RPMI8226 (cell line): ENCODE measurements at regions not wholly inside any gene's neighbourhood (a gene's known extent, or its start where the extent isn't known, plus 50 kb on each side); places are given as distances from the start of the nearest gene placed in this dataset.

ENCODE experiments used
- DNase-seq: peaks from one replicate; pipeline ENCODE4 v3.0.0-alpha.2; 2015

DNA sequence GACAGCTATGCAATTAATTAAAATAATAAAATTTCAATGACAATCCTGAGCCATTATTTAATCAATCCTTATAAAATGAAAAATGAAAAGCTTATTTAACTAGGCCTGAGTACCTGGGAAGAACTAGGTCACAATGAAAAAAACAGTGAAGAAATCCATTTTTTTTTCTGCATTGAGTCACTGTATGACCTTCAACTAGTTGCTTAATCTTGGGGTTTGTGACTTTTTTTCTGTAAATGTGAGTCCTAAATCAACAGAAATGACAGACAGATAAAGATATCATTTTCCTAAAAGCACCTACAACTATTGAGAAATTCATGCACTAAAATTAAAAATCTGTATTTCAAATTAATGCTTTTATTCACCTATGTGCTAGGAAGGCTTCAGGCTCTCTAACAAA, 96.8 kb downstream of the TMEM26 start:
- DNase-seq, result no peak

DNA sequence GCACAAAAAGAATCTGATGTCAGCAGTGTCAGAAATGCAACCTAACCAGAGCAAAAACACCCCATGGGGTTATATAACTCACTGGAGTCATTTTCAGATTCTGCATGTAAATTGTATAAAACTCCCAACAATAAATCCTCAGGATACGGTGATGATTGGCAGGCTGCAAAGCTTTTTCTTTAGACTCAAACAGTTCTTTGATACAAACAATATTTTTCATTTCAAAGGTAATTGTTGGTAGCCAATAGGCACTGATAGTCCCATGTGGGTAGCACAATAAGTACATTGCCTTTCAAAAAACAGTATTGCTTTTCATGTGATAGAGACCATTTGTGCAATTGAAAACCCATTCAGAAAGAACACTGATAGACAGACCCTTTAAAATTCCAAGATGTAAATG, 98.0 kb downstream of the TMEM26 start:
- no peak for DNase-seq

DNA sequence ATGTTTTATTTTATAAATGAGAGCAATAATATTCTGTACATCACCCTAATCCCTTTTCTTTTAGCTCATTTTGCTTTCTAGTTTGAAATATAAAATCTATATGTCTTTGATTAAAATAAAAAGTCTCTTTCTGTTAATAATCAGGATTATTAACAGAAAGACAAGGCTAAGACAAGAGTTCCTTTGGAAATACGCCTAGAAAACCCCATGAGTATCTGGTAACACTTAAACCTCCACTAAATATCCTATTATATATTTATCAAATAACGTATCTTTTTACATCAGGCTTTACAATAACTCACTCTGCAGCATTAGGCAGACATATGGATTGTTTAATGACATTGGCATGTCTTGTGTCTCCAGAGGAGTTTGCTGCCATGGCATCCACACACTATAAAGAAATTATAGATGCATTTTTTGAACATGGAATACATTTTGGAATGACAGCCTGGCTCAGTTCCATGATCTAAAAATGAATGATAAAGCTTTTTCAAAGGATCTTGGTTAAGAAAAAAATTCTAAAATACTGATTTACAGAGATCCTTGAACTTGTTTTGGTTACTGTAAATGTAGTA, 98.7 kb downstream of the TMEM26 start:
- no peak for DNase-seq

DNA sequence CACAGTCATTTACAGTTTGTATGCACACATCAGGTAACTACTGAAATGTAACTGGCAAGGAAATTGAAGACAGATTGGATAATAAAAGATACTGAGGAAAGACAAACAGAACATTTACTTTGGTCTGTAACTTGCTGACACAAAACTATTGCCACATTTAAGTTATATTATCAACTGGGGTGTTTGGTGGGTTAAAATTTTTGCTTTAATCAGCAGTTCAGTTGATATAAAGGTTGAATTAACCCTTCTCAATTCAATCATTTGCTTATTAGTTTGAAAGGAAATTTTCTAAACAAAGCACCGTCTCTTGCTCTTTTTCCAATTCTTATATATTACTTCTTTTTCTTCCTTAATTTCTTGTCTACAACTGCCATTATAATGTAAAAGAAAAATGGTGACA, 102.4 kb downstream of the TMEM26 start:
- no peak for DNase-seq

DNA sequence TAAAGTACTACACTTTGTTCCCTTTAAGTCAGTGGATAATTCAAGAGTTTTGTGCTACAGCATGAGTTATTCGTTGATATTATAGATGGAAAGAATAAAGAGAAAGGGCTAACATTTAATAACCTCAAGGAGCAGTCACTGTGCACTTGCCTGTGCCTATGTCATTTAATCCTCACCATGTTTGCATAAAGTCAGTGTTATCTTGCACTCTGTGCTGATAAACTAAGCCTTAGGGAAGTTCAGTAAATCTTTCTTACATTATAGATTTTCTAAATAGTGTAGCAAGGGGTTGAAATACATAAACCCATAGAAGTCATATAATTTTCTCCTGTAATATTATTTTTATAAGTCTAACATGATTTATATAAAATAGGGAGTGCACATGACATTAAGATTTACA, 103.1 kb downstream of the TMEM26 start:
- DNase-seq, result no peak

DNA sequence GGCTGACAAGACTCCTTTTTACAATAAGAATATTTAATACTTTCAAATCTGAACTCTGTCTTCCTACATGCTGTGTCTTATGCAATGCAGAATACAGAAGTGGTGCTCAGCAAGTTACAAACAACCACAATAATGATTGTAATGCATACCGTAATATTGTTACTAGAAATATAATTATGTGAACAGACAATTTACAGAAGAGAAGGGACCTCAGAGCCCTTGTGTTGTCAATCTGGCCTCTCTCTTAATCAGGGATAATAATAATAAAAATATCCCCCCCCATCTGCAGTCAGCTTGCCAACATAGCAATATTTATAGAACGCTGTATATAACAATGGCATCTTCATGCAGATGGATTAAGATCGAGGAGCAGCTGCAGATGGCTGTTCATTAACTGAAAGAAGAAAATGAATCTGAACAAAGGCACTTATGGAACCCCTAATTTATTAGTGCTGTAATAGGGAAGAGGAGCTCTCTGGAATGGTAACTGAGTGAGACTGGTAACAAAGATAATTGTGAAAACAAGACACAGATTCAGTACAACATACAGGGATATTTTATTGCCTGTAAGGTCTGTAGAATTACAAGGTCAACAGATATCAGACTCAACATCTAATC, 106.3 kb downstream of the TMEM26 start:
- DNase-seq, result no peak

DNA sequence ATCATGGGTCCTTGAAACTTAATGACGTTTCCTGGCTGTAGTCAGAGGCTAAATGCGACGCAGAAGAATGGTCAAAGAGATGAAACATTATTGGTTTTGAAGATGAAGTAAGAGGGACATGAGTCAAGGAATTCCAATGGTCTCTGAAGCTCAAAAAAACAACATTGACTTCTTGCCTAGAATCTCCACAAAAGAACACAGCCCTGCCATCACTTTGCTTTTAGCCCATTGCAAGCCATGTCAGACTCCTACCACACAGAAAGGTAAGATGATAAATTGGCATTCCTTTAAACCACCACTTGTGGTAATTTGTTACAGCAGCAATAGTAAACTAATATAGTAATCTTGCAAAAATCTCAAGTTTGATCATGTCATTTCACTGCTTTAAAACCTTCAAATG, 109.4 kb downstream of the TMEM26 start:
- no peak for DNase-seq

DNA sequence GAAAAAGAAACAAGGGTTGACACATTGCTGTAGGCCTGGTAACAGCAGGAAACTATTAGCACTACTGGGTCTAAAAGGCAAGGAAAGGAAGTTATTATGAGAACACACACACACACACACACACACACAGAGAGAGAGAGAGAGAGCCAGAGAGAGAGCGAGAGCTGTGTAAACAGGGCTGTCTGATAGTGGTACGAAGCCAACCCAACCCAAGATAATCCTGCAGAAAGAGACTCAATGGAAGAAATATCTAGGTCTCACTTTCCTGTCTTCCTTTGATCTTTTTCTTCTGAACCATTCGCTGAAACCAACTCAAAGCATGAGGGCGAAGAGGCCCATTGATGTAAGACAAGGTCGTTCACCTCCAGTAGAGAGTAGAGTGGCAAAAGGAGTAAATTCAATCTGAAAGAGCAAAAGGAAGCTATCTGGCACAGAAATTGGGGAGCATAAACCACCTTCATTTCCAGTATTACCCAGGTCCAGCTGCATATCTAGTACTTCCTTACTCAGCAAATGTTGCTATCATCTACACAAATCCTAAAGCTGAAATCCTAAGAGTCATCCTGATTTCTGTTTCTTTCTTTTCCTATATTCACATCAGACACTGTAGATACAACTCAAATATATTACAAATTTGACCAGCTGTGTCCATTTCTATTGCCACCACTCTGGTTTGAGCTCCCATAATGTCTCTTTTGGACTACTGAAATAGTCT, 110.2 kb downstream of the TMEM26 start:
- no peak for DNase-seq

DNA sequence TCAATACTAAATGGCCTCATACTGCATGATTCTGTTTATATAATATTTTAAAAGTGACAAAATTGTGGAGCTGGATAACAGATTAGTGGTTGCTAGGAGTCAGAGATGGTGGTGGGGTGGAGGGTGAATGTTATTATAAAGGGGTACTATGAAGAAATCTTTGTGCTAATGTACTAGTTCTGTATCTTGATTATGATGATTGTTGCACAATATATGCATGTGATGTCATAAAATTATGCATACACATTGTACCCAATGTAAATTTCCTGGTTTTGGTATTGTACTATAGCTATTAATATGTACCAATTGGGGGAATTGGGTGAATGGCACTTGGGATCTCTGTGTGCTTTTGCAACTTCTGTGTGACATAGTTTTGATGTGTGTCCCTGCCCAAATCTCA, 112.2 kb downstream of the TMEM26 start:
- DNase-seq, result no peak

DNA sequence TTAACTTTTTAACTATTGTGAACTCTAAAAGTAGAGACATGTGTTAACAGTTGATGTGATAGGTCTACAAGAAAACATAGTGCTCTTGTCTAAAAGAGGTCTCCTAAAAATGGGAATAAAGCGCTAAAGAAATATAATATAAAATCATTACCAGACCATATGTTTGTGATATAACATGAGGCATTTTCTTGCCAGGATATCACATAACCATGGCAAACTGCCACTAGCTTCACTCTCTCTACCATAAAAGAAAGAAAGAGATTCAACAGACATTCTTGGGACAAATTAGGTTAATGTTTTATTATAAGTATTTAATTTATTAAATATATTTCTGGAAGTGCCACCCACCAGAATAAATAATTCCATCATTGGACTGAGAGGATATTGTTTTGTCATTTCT, 115.0 kb downstream of the TMEM26 start:
- no peak for DNase-seq

DNA sequence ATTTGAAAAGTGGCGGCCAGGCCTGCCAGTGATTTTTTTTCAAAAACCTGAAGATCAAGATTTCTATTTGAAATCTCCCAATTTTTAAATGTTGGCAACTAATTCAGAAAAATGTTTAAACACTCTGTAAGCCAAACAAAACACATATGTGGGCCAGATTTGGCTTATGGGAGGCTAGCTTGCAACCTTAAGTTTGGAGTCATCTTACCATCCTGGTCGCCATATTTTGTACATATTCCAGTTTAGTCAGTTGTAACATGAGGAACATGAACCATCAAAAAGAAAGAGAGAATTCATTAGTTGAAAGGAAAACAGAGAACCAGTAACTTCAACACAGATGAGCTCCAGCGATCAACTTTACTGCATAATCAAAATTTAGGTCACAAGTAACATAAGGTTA, 115.4 kb downstream of the TMEM26 start:
- no peak for DNase-seq

DNA sequence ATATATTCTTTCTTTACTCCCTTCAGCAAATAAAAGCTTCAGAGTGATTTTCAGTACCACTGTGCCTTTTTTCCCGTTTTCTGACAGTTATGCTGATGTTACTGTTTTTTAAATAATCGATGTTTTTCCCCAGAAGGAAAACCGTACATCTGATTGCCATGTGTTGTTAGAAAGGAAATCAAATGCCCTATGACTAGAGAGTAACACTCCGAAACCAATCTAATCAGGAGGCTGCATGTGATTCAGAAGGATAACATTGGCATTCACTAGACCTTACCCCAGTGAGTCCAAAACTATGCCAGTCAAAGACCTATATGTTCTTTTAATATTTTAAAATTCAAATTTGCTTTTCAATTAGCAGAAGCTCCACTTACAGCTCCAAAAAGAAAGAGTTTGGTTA, 116.3 kb downstream of the TMEM26 start:
- no peak for DNase-seq

DNA sequence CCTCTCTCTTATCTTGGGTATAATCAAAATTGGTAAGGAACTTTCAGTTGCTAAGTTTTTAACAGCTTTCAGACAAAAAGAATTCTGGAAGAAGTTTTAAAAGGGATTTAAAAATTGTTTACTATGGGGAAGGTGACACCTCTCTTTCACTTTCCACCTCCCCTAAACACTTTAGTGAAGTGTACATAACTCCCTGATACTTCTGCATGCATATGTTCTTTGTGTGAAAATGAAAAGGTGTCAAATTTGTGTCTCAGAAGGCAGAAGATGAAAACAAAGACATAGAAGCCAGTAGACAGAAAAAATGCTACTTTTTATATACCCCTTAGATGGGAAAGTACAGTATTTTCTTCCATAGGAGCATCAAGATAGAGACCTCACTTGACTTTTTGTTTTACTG, 117.8 kb downstream of the TMEM26 start:
- DNase-seq, result no peak

DNA sequence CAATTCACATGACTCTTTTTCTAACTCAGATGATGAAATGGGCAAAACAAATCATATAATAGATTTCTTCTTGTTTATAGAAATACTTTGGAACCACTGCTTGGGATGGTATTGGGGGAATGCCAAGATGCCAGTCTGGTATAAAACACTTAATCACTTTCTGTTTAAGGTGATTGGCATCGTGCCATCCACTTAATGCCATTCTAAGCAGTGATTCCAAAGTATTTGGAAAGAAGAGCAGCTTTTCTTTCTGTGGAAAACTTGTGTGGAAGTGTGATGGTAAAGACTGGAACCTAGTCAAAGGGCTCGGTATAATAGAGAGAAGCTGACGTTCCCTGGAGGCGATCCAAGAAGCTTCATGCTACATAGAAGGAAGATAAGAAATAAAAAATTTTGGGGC, 120.6 kb downstream of the TMEM26 start:
- no peak for DNase-seq

DNA sequence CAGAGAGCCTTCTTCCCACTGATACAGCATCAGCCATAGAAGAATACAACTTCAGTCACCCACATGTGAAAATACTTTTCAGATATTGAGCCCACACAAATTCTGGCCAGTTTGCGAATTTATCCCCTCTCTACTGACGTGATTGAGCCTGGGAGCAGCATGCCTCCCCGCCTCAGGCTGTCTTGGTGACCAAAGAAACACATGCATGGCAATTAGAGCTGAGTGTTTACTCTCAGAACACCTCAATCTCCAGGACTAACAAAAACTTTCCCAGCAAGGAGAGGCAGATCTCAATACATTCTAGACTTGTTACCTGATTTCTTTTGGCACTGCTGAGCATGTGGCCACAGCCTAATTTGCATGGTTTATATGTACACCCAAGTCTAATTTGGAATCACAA, 122.5 kb downstream of the TMEM26 start:
- no peak for DNase-seq

DNA sequence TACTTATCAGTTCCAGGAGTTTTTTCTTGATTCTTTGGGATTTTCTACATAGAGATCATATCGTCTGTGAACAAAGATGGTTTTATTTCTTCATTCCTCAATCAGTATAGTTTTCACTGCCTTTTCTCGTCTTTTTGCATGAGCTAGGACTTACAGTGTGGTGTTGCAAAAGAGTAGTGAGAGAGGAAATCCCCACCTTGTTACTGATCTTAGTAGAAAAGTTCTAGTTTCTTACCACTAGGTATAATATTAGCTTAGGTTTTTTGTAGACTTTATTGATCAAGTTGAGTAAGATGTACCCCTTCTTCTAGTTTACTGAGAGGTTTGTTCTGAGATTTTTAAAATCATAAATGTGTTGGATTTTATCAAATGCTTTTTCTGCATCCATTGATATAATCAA, 123.3 kb downstream of the TMEM26 start:
- no peak for DNase-seq

DNA sequence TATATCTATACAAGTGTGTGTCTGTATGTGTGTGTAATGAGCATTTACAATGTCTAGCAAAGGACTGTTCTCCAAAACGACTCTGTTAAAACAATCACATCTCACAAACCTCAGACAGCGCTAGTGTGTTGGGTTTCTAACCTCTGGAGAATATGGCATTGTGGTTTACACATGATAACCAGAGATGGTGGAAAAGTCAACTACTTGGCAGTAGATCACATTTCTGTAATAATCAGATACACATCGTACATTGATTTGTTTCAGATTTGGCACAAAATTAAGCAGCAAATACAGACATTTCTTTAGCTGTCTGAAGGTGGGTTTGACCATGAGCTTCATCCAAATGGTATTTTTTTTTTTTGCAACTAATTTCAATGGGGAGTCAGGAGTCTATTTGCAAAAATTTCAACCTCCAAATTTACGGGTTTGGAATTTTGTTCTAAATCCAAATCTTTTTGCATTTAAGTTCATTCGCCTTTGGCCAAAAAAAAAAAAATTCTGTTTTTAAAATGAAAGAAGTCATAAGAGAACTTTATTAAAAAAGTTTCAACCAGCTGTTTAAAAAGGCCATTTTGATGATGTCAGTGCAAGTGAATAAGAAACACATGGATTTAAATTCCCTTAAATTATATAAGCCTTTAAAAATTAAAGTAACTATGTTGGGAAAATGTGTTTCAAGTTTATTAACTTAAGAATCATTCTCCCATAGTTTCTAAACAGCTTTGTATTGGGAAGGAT, 127.8 kb downstream of the TMEM26 start:
- no peak for DNase-seq

DNA sequence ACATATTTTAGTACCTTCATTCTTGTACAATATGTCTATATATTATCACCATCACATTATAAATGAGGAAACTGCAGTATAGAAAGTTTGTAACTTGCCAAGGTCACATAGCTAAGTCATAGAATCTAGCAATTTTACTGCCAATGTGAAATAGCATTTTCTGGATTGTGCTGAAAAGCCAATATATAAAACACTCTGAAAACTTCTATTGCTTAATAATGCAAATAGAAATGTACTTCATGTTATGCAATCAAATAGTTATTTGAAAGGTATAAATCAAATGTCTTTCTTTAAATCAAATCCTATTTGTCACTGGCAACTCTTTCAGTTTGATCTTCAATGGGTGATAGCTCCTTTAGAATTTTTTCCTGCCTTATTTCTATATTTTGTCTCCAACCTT, 129.5 kb downstream of the TMEM26 start:
- DNase-seq, result no peak

DNA sequence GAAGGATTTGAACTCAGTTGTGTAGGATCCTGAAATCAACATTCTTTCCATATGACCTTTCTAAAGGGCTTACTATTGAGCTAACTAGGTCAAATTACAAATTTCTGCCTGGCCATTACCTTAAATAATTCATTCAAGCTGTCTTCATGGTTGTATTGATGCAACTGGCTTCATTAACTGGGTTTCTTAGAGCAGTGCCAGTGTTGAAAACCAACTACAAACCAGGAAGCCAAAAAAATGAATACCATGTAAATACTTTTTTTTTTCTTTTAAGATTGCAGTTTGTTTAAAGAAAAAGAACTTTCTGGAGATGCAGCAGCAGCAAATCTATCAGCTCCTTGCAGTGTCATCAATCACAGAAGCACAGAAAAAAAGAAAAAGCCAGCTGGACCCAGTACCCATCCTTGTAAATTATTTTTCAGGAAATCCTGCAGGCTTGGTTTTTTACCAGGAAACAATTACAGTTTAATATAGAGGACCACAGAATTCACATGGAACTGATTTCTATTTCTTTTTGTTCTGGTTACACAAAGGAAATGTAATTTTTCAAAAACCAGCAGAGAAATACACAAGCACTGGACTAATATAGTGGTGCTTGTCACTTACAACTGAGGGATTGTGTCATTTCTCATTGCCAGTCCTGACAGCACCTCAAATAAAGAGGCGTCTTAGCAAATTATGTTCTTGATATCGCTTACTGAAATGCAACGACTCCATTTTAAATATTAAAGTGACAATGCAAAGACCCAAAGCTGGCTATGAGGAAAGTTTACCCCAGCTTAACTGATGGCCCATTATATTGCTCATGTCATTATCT, 131.9 kb downstream of the TMEM26 start:
- DNase-seq, result no peak

DNA sequence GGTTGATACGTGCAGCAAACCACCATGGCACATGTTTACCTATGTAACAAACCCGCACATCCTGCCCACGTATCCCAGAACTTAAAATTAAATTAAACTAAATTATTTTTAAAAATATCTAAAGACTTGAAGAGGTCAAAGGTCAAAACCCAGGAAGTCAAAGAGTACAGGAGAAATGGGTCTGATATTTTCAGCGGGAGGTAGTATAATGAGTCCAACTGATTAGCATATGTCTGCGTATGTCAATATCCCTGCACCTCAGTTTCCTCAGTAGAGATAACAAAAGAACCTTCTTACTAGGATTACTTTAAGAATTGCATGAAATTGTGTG, 133.0 kb downstream of the TMEM26 start:
- DNase-seq, result no peak

DNA sequence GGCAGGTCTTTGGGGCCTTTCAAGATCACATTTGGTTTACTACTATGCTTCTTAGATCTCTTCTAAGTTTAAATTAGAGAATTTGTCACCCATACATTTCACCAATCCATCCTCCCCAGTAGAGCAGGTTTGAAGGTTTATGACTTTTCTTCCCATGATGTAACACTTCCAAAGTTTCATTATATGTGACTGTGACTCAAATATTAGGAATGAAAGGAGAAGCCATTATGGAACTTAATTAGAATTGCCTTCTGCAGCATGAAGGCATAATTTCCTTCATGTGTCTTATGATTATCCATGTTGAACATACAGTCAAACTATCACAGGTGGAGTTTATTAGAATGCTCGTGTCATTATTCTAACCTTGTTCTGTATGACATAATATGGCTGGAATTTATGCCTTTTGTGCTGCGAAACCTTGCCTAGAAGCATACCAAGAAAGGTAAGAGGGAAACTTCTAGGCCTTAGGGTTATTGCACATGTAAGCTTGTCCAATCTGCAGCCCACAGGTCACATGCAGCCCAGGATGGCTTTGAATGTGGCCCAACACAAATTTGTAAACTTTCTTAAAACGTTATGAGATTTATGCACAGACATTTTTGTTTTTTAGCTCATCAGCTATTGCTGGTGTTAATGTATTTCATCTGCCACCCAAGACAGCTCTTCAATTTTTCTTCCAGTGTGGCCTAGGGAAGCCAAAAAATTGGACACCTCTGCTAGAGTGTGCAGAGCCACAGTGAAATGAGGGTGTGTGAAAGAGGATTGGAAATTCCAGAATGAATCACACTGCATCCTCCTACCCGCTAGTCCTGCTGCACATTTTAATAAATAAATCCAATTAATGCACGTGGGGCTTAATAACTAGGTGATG, 133.6 kb downstream of the TMEM26 start:
- DNase-seq, result no peak

DNA sequence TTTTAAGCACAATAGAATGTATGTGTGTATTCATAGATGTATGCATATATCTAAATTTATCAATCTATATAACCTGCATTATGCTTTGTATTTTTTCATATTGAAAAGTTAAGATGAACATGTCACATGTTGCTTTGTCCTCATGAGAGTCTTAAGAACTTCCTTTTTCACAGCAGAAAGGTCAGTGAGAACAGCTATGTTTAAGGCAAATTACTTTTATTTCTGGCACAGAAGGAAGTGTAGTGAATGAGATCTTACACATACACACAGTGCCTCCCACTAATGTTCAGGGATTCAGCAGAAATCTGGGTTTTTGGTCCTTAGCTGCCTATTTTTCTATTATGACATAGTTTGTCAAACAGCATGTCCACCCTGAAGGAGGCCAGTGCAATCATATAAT, 134.8 kb downstream of the TMEM26 start:
- no peak for DNase-seq
